ENCODE measurements at regions not wholly inside any gene's neighbourhood (a gene's known extent, or its start where the extent isn't known, plus 50 kb on each side); places are given as distances from the start of the nearest gene placed in this dataset.

DNA sequence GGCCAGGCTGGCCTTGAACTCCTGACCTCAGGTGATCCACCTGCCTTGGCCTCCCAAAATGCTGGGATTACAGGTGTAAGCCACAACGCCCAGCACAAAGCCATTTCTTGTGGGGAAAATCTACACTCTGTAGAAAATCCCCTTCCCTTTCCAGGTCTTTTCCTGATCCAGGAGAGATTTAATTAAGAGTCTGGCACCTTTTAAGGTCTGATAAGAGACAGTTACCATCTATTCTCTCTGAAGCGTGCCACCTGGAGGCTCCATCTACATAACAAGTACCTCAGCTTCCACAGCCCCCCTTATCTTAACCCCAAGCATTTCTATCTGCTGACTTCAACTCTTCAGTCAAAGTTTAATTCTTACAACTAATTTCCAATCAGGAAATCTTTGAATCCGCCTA lies 71.4 kb upstream of the CDK20 start:
- TF ChIP-seq POLR2A (IDR thresholded peaks at IDR 0.05): no peak
- TF ChIP-seq CTCF (IDR thresholded peaks at IDR 0.05): no peak
